ENCODE measurements at regions not wholly inside any gene's neighbourhood (a gene's known extent, or its start where the extent isn't known, plus 50 kb on each side); places are given as distances from the start of the nearest gene placed in this dataset.

DNA sequence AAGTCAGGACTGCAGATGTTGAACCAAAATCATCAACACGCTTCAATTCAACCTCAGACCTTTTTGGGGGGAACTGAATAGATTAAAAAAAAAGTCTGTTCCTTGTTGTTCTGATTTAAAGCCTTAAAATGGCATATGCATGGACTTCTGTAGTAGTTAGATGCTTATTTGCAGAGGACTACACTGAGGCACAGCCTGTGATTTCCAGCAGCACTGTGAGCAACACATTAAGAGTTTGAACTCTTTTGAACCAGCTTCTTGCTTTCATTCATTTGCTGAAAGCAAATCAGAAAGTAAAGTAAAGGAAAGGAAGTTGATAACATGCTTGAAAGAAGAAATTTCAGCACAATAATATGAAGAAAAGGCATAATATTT lies 60.7 kb upstream of the DMAC1 start:
- TF ChIP-seq, protein P1, sequence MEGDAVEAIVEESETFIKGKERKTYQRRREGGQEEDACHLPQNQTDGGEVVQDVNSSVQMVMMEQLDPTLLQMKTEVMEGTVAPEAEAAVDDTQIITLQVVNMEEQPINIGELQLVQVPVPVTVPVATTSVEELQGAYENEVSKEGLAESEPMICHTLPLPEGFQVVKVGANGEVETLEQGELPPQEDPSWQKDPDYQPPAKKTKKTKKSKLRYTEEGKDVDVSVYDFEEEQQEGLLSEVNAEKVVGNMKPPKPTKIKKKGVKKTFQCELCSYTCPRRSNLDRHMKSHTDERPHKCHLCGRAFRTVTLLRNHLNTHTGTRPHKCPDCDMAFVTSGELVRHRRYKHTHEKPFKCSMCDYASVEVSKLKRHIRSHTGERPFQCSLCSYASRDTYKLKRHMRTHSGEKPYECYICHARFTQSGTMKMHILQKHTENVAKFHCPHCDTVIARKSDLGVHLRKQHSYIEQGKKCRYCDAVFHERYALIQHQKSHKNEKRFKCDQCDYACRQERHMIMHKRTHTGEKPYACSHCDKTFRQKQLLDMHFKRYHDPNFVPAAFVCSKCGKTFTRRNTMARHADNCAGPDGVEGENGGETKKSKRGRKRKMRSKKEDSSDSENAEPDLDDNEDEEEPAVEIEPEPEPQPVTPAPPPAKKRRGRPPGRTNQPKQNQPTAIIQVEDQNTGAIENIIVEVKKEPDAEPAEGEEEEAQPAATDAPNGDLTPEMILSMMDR (IDR thresholded peaks at IDR 0.05): no peak
- TF ChIP-seq POLR2AphosphoS5 (IDR thresholded peaks at IDR 0.05): no peak
